GM12872 (cell line): ENCODE measurements at regions not wholly inside any gene's neighbourhood (a gene's known extent, or its start where the extent isn't known, plus 50 kb on each side); places are given as distances from the start of the nearest gene placed in this dataset.

Experiments used
- CTCF ChIP-seq: IDR thresholded peaks from 3 replicates; pipeline ENCODE4 v1.5.1; 2011; ENCODE audit warnings: low read depth, mild to moderate bottlenecking, low read length, moderate library complexity; ENCODE audit not compliant: insufficient read depth

- no peak for TF ChIP-seq CTCF
Measured at GRCh38 chrX:95346856-95347255, 1337.8 kb upstream of the DIAPH2 start.

- no peak for TF ChIP-seq CTCF
Measured at GRCh38 chrX:95350774-95351488, 1333.7 kb upstream of the DIAPH2 start.

DNA sequence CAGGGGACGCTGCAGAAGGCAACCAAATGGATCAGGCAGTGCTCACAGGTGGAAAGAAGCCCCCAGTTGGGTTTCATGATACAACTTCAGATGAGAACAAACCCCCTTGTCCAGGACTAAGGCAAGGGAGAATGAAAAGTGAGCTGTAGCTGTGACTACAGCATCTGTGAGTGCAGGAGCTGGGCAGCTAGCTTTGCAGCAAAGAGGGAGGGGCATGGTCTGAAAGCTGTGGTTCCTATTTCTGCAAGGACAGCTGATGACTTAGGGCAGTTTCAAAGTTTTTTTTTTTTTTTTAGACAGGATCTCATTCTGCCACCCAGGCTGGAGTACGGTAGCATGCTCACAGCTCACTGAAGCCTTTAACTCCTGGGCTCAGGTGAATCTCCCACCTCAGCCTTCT, 1317.4 kb upstream of the DIAPH2 start:
- no peak for TF ChIP-seq CTCF

GRCh38 chrX:95382799-95383198, 1301.8 kb upstream of the DIAPH2 start:
- TF ChIP-seq CTCF = no peak

DNA sequence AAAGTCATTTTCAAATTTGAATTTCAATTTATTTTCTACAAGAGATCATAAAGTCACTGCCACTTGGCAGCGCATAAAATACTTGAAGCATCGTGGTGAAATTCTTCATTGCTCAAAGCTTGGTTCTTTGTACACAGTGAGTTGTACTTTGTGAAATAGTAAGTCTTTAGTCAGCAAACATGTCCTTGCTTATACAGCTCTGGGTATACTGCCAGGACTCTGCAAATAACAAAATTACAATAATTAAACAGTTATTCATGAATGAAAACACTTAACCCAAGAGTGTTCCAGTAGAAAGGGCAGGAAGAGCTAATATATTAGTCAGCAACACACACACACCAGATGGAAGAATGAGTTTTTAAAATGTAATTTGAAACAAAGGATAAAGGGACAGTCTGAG, 1300.9 kb upstream of the DIAPH2 start:
- TF ChIP-seq CTCF = no peak

- no peak for TF ChIP-seq CTCF
Measured at GRCh38 chrX:95427389-95427788, 1257.3 kb upstream of the DIAPH2 start.

DNA sequence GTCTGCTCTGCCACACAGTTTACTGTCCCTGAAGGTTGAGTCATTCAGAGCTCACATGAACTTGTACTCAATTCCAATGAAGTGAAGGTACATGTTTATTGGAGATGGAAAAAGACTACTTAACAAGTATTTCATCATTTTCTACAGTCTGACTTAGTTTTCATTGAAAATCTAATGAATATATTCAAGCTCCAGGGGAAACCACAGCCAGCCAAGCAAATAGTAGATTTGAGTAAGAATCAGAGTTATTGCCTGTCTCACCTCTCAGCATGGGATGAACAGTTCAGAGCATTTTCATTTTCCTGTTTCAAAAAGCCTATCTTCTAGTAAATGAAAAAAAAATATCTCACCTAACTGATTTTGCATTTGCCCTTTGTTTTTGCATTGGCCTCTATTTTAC, 1249.4 kb upstream of the DIAPH2 start:
- TF ChIP-seq CTCF = no peak

GRCh38 chrX:95441836-95442235, 1242.8 kb upstream of the DIAPH2 start:
- no peak for TF ChIP-seq CTCF
